ENCODE measurements at regions not wholly inside any gene's neighbourhood (a gene's known extent, or its start where the extent isn't known, plus 50 kb on each side); places are given as distances from the start of the nearest gene placed in this dataset.
"Not testable (repeated sequence)": the region's sequence is repeated elsewhere in the genome, so short reads cannot be mapped to it uniquely, and the experiment has no call there.

- Histone ChIP-seq H3K36me3 (no peaks in the 10 kb centered on the region), H3K27ac (no peak overlapping the region), H3K27me3 (no peaks in the 10 kb centered on the region), H3K9me3 (no peaks in the 10 kb centered on the region), H3K4me1 (no peaks in the 10 kb centered on the region), H3K4me3 (no peak overlapping the region)
- intact Hi-C loops (cut with DNase I): no loop called here
- DNase-seq: no peak
- ATAC-seq: no peak
- no peak for TF ChIP-seq CTCF (IDR thresholded peaks at IDR 0.05)
Observed at GRCh38 chr11:38711110-38711509, 2113.1 kb upstream of the RAG2 start.

- H3K36me3 ChIP-seq: no peaks in the 10 kb centered on the region
- no peaks in the 10 kb centered on the region for H3K4me1 ChIP-seq
- TF ChIP-seq CTCF (IDR thresholded peaks at IDR 0.05): no peak
- no peak for ATAC-seq
- H3K4me3 ChIP-seq: no peak overlapping the region
- H3K9me3 ChIP-seq: no peaks in the 10 kb centered on the region
- H3K27me3 ChIP-seq: no peaks in the 10 kb centered on the region
- H3K27ac ChIP-seq: no peak overlapping the region
- DNase-seq: no peak
- intact Hi-C loops (cut with DNase I): no loop called here
Observed at GRCh38 chr11:38710262-38710661, 2112.2 kb upstream of the RAG2 start.

- ATAC-seq (no peak), DNase-seq (no peak)
- Histone ChIP-seq H3K4me3 (no peak overlapping the region), H3K9me3 (peaks cover 0 to 2% of the 10 kb centered on the region in 2 donors), H3K27ac (no peak overlapping the region), H3K4me1 (no peaks in the 10 kb centered on the region), H3K27me3 (no peaks in the 10 kb centered on the region), H3K36me3 (no peaks in the 10 kb centered on the region)
- no peak for TF ChIP-seq CTCF (IDR thresholded peaks at IDR 0.05)
- intact Hi-C loops (cut with DNase I): no loop called here
Observed at GRCh38 chr11:38700111-38700510, 2102.1 kb upstream of the RAG2 start.

GRCh38 chr11:38693306-38693705 is 2095.3 kb upstream of the RAG2 start:
- Histone ChIP-seq H3K27ac (no peak overlapping the region), H3K36me3 (no peaks in the 10 kb centered on the region), H3K4me1 (no peaks in the 10 kb centered on the region), H3K27me3 (no peaks in the 10 kb centered on the region), H3K9me3 (no peaks in the 10 kb centered on the region), H3K4me3 (no peak overlapping the region)
- no peak for TF ChIP-seq CTCF (IDR thresholded peaks at IDR 0.05)
- intact Hi-C loops (cut with DNase I): no loop called here
- ATAC-seq: no peak
- peak in 1 of 4 donors; percentile 10 for DNase-seq

GRCh38 chr11:38690211-38690610 is 2092.2 kb upstream of the RAG2 start:
- ATAC-seq; H3K27ac ChIP-seq; H3K4me3 ChIP-seq; H3K27me3 ChIP-seq; intact Hi-C loops (cut with DNase I); H3K9me3 ChIP-seq; DNase-seq; H3K4me1 ChIP-seq; H3K36me3 ChIP-seq: not testable (repeated sequence)

GRCh38 chr11:38687008-38687407 is 2089.0 kb upstream of the RAG2 start:
- intact Hi-C loops (cut with DNase I): no loop called here

More at GRCh38 chr11:38687008-38687407, 2089.0 kb upstream of the RAG2 start:
- ATAC-seq (no peak), DNase-seq (no peak)
- no peak overlapping the region for H3K4me3 ChIP-seq
- no peak overlapping the region for H3K27ac ChIP-seq
- H3K9me3 ChIP-seq: no peaks in the 10 kb centered on the region
- H3K4me1 ChIP-seq: no peaks in the 10 kb centered on the region
- no peak for TF ChIP-seq CTCF (IDR thresholded peaks at IDR 0.05)
- H3K27me3 ChIP-seq: no peaks in the 10 kb centered on the region
- no peaks in the 10 kb centered on the region for H3K36me3 ChIP-seq
